Thyroid gland (tissue), 4 donors: ENCODE measurements at regions not wholly inside any gene's neighbourhood (a gene's known extent, or its start where the extent isn't known, plus 50 kb on each side); places are given as distances from the start of the nearest gene placed in this dataset.

ENCODE experiments used
- DNase-seq, 2 donors: peaks; one replicate each; pipeline ENCODE4 v3.0.0-alpha.2; 2019
- H3K27ac ChIP-seq, 3 donors: fragments of 200-600 bp; sonication (generic); 1 replicate in 2 of 3; 2 replicates in 1 of 3; pipeline ENCODE4 v1.5.1; 2016 to 2019; ENCODE audit warnings: mild to moderate bottlenecking in 1 of 3, moderate library complexity in 1 of 3
- H3K27me3 ChIP-seq: fragments of 200-600 bp; sonication (generic); one replicate; pipeline ENCODE4 v1.5.1; 2019
- H3K36me3 ChIP-seq, 2 donors: fragments of 200-600 bp; sonication (generic); one replicate each; pipeline ENCODE4 v1.5.1; 2016 to 2019
- H3K4me1 ChIP-seq, 2 donors: fragments of 200-600 bp; sonication (generic); one replicate each; pipeline ENCODE4 v1.5.1; 2017 to 2019
- H3K4me3 ChIP-seq, 3 donors: fragments of 200-600 bp; sonication (generic); replicated peaks in 1 of 3; 1 replicate in 2 of 3; 2 replicates in 1 of 3; pipeline ENCODE4 v1.5.1; 2016; ENCODE audit warnings: mild to moderate bottlenecking in 1 of 3
- H3K9me3 ChIP-seq: fragments of 200-600 bp; sonication (generic); one replicate; pipeline ENCODE4 v1.5.1; 2017
- CTCF ChIP-seq, 6 experiments: fragments of 200-600 bp in 3 of 6; fragments of 450-650 bp in 3 of 6; sonication (generic) in 3 of 6; IDR thresholded peaks; one replicate each; pipeline ENCODE4 v1.5.1; 2016 to 2019; ENCODE audit warnings: antibody characterized with exemption in 6 of 6, mild to moderate bottlenecking in 2 of 6, inconsistent platforms in 1 of 6, moderate library complexity in 1 of 6
- POLR2A ChIP-seq, 2 donors: fragments of 450-650 bp; IDR thresholded peaks; one replicate each; pipeline ENCODE4 v1.6.1; 2017; ENCODE audit warnings: antibody characterized with exemption in 2 of 2, mild to moderate bottlenecking in 2 of 2, moderate library complexity in 1 of 2
- WGBS, 2 donors: methylation state at CpG; one replicate each; pipeline ENCODE4 v1.1.5; 2017; 5-methylcytosine and 5-hydroxymethylcytosine counted together
- intact Hi-C: fragments of 100-400 bp; cut with DNase I; formaldehyde crosslinking; loops from one replicate; pipeline ENCODE4 v1.15.1; 2023

GRCh38 chr2:67313536-67313935 is 83.6 kb upstream of the ETAA1 start:
- Histone ChIP-seq H3K4me1 (no peaks in the 10 kb centered on the region), H3K27ac (no peak overlapping the region), H3K4me3 (no peak overlapping the region), H3K9me3 (no peaks in the 10 kb centered on the region), H3K27me3 (no peaks in the 10 kb centered on the region), H3K36me3 (no peaks in the 10 kb centered on the region)
- no peak for TF ChIP-seq CTCF (IDR thresholded peaks at IDR 0.05)
- TF ChIP-seq POLR2A (IDR thresholded peaks at IDR 0.05): no peak
- 45 to 47% methylated on average over 1 of the region's 1 CpG for WGBS, 2 donors
- DNase-seq: no peak
- intact Hi-C loops: no loop called here

GRCh38 chr2:67318031-67318430 is 79.1 kb upstream of the ETAA1 start:
- Histone ChIP-seq H3K27ac (no peak overlapping the region), H3K4me1 (no peaks in the 10 kb centered on the region), H3K27me3 (no peaks in the 10 kb centered on the region), H3K9me3 (no peaks in the 10 kb centered on the region), H3K36me3 (no peaks in the 10 kb centered on the region), H3K4me3 (no peak overlapping the region)
- TF ChIP-seq CTCF (IDR thresholded peaks at IDR 0.05) (no peak), POLR2A (IDR thresholded peaks at IDR 0.05) (no peak)
- WGBS, 2 donors: 82 to 87% methylated on average over 1 of the region's 1 CpG
- no peak for DNase-seq
- intact Hi-C loops: no loop called here

GRCh38 chr2:67318563-67318962 is 78.6 kb upstream of the ETAA1 start:
- 83 to 84% methylated on average over 3 of the region's 3 CpGs for WGBS, 2 donors
- Histone ChIP-seq H3K27me3 (no peaks in the 10 kb centered on the region), H3K36me3 (no peaks in the 10 kb centered on the region), H3K27ac (no peak overlapping the region), H3K4me3 (no peak overlapping the region), H3K4me1 (no peaks in the 10 kb centered on the region), H3K9me3 (no peaks in the 10 kb centered on the region)
- intact Hi-C loops: no loop called here
- no peak for DNase-seq
- TF ChIP-seq POLR2A (IDR thresholded peaks at IDR 0.05) (no peak), CTCF (IDR thresholded peaks at IDR 0.05) (no peak)

GRCh38 chr2:67318993-67319481 is 78.1 kb upstream of the ETAA1 start:
- H3K36me3 ChIP-seq: no peaks in the 10 kb centered on the region
- no peak for DNase-seq
- H3K9me3 ChIP-seq: no peaks in the 10 kb centered on the region
- no peak overlapping the region for H3K27ac ChIP-seq
- no peaks in the 10 kb centered on the region for H3K27me3 ChIP-seq
- intact Hi-C loops: no loop called here
- 90 to 92% methylated on average over 6 of the region's 6 CpGs for WGBS, 2 donors
- H3K4me3 ChIP-seq: no peak overlapping the region
- no peaks in the 10 kb centered on the region for H3K4me1 ChIP-seq
- TF ChIP-seq CTCF (IDR thresholded peaks at IDR 0.05): no peak
- no peak for TF ChIP-seq POLR2A (IDR thresholded peaks at IDR 0.05)

GRCh38 chr2:67320861-67321587 is 76.1 kb upstream of the ETAA1 start:
- Histone ChIP-seq H3K27me3 (no peaks in the 10 kb centered on the region), H3K4me1 (no peaks in the 10 kb centered on the region), H3K36me3 (no peaks in the 10 kb centered on the region), H3K4me3 (no peak overlapping the region), H3K27ac (no peak overlapping the region), H3K9me3 (no peaks in the 10 kb centered on the region)
- WGBS, 2 donors: 73 to 76% methylated on average over 3 of the region's 3 CpGs
- DNase-seq: no peak
- intact Hi-C loops: no loop called here
- TF ChIP-seq POLR2A (IDR thresholded peaks at IDR 0.05) (no peak), CTCF (IDR thresholded peaks at IDR 0.05) (no peak)
